ENCODE measurements at regions not wholly inside any gene's neighbourhood (a gene's known extent, or its start where the extent isn't known, plus 50 kb on each side); places are given as distances from the start of the nearest gene placed in this dataset.

DNA sequence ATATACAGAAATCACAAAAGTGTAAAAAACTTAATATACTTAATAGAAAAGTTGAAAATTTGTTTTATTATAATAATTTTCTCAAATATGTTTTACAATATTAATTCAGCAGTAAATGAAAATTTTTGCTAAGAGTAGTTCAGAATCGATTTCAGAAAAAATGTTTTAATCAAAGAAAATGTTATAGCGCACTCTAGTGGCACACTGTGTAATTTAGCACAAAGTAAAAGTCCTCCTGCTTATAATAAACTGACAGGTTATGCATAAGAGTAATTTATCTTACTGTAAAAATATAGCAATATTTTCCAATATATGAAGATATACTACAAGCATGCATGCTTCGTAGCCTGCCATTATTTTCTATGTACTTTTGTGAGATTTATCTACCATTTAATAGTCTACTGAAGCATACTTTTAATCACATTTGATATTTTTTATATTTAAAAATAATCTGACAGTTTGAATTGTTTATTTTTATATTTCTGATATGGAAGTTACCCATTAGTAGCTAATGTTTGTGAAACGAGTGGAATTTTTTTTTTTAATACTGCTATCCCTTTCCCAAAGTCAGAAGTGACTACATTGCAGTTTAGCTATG lies 217.9 kb upstream of the KLHL4 start:
- H3K9me3 ChIP-seq (replicated peaks; ENCODE audit: control insufficient read depth, insufficient read depth, low read depth, low read length) = no peaks in the 10 kb centered on the region
- no peak overlapping the region for H3K4me2 ChIP-seq (ENCODE audit: insufficient read depth, low read length)
- ChIA-PET CTCF (ENCODE audit: low intra/inter-chr PET ratio) (no interaction called here), POLR2A (no interaction called here)
- DNase-seq (ENCODE audit: extremely low read depth in 1 of 4, low spot score in 3 of 4) (peak; percentile 3 to 21 (median 8)), ATAC-seq (no peak), FAIRE-seq (peak; percentile 26)
- in situ Hi-C loops (cut with MboI) = no loop called here
- H3K36me3 ChIP-seq (ENCODE audit: control insufficient read depth, insufficient read depth, low read length) = no peaks in the 10 kb centered on the region
- no peaks in the 10 kb centered on the region for H3K27me3 ChIP-seq (ENCODE audit: control insufficient read depth in 2 of 2, insufficient read depth in 2 of 2, low read length in 2 of 2)
- no peak for TF ChIP-seq FOXA3 (CRISPR knock-in tag; conservative IDR thresholded peaks at IDR 0.05 in 1 of 2, IDR thresholded peaks at IDR 0.05 in 1 of 2)
- no peak for TF ChIP-seq BRD9 (IDR thresholded peaks at IDR 0.05; ENCODE audit: low read depth, partially characterized antibody)
- TF ChIP-seq DMBX1 (CRISPR knock-in tag; IDR thresholded peaks at IDR 0.05; ENCODE audit: borderline replicate concordance) = no peak
- TF ChIP-seq ZNF584 (CRISPR knock-in tag; IDR thresholded peaks at IDR 0.05; ENCODE audit: low read depth) = no peak
- no peak for TF ChIP-seq ZFP91 (CRISPR knock-in tag; IDR thresholded peaks at IDR 0.05)
- TF ChIP-seq CTCF (IDR thresholded peaks at IDR 0.05 in 2 of 3, conservative IDR thresholded peaks at IDR 0.05 in 1 of 3; ENCODE audit: insufficient read depth in 2 of 3, low read depth in 1 of 3, low read length in 3 of 3) = peak in 1 of 3 experiments; percentile 54; a peak in 2 of 6 replicates
- TF ChIP-seq RAD21 (CRISPR knock-in tag; conservative IDR thresholded peaks at IDR 0.05 in 1 of 2, IDR thresholded peaks at IDR 0.05 in 1 of 2) = peak in 1 of 2 experiments; percentile 56; a peak in 2 of 4 replicates
- no peak for TF ChIP-seq ZNF134 (CRISPR knock-in tag; conservative IDR thresholded peaks at IDR 0.05)
- no peaks in the 10 kb centered on the region for H3K79me2 ChIP-seq (ENCODE audit: control insufficient read depth, insufficient read depth, low read length)
- no peaks in the 10 kb centered on the region for H3K9me1 ChIP-seq (ENCODE audit: control insufficient read depth, insufficient read depth, low read length)
- H3K27ac ChIP-seq (ENCODE audit: extremely low read depth, low read depth, low read length) = no peak overlapping the region
- BruUV-seq (replicated peaks) = no TSS peak
- no peak overlapping the region for H3K4me3 ChIP-seq
- 0% methylated on average over 4 of the region's 4 CpGs for WGBS (ENCODE audit: insufficient coverage, low coverage, missing lambda C conversion rate)
- H4K20me1 ChIP-seq (replicated peaks; ENCODE audit: control insufficient read depth, insufficient read depth, low read length) = no peaks in the 10 kb centered on the region
- H3K4me1 ChIP-seq (replicated peaks in 1 of 2; ENCODE audit: control insufficient read depth in 2 of 2, insufficient read depth in 2 of 2, low read length in 2 of 2) = no peaks in the 10 kb centered on the region
- no peak overlapping the region for H3K9ac ChIP-seq (ENCODE audit: insufficient read depth in 1 of 2, low read depth in 2 of 2, low read length in 2 of 2)
- intact Hi-C loops (cut with micrococcal nuclease) = loop anchor here (5.0 kb wide), 1 partner anchor 1167 kb away; no protein-coding TSS in a partner anchor
- no peak overlapping the region for H2AFZ ChIP-seq (ENCODE audit: low read depth, low read length)
